GM12892 (cell line): ENCODE measurements at regions not wholly inside any gene's neighbourhood (a gene's known extent, or its start where the extent isn't known, plus 50 kb on each side); places are given as distances from the start of the nearest gene placed in this dataset.

Experiments used
- POLR2A ChIP-seq: IDR thresholded peaks from 2 replicates; pipeline ENCODE4 v1.6.1; 2011; ENCODE audit warnings: low read depth, low read length, control low read depth
- POLR2AphosphoS5 ChIP-seq: IDR thresholded peaks from 2 replicates; pipeline ENCODE4 v1.6.1; 2011; ENCODE audit warnings: low read depth, low read length, control low read depth

GRCh38 chr11:129576652-129577051 is 201.0 kb downstream of the BARX2 start:
- TF ChIP-seq POLR2A (no peak), POLR2AphosphoS5 (no peak)
